HCT116 (cell line): ENCODE measurements at regions not wholly inside any gene's neighbourhood (a gene's known extent, or its start where the extent isn't known, plus 50 kb on each side); places are given as distances from the start of the nearest gene placed in this dataset.

Source experiments
- ATAC-seq: fragments of 200-7000 bp; cut with Tn5 transposase; 2 replicates; pipeline ENCODE4 v1.9.1; 2020; ENCODE audit warnings: mild to moderate bottlenecking, moderate library complexity
- BruUV-seq: library from RNA; stranded (reverse); fragments of 400-500 nt; replicated peaks from 2 replicates; lab custom pipeline; 2021; lab: Mats Ljungman, UMichigan
- CTCF ChIA-PET: fragments of 300-600 bp; sonication (Branson Sonifier 250); formaldehyde crosslinking; loops from one replicate; lab custom pipeline; 2021; ENCODE audit warnings: antibody characterized with exemption; lab: Charles Lee
- POLR2A ChIA-PET: fragments of 300-600, 350-600 bp; sonication (Branson Sonifier 250); formaldehyde crosslinking; loops from one replicate; lab custom pipeline; 2021; ENCODE audit warnings: antibody characterized with exemption; lab: Charles Lee
- RAD21 ChIA-PET, 2 experiments: fragments of 300-600 bp; sonication (Branson Sonifier 250); formaldehyde crosslinking; loops; one replicate each; lab custom pipeline; 2023; ENCODE audit warnings: low total read pairs in 2 of 2; ENCODE audit not compliant: uncharacterized antibody in 2 of 2, unreplicated experiment in 2 of 2, low non-redundant PET in 1 of 2; lab: Charles Lee
- DNase-seq: peaks from one replicate; pipeline ENCODE4 v3.0.0-alpha.2; 2010; ENCODE audit warnings: low read depth, low spot score
- H2AFZ ChIP-seq: fragments of 200-600 bp; shearing (Covaris generic), sonication (generic); 2 replicates; pipeline ENCODE4 v1.6.1; 2017; ENCODE audit warnings: low read depth, mixed run types, mixed read lengths, antibody characterized with exemption, low read length; ENCODE audit not compliant: poor library complexity, severe bottlenecking
- H3K27ac ChIP-seq: 2 replicates; pipeline ENCODE4 v1.5.1; 2012; ENCODE audit warnings: low read depth, low read length
- H3K27me3 ChIP-seq: fragments of 200-600 bp; sonication (generic); 2 replicates; pipeline ENCODE4 v1.6.1; 2016; ENCODE audit warnings: mixed run types, low read length, mixed read lengths; ENCODE audit not compliant: insufficient read depth
- H3K36me3 ChIP-seq, 2 experiments: fragments of 200-500 bp in 1 of 2; fragments of 200-600 bp in 1 of 2; sonication (Bioruptor generic) in 1 of 2; sonication (generic) in 1 of 2; 2 replicates each; pipeline versions ENCODE4 v1.5.1 to v1.6.1; 2014 to 2016; ENCODE audit warnings: low read length in 2 of 2, inconsistent platforms in 1 of 2, mixed read lengths in 1 of 2, mixed run types in 1 of 2; ENCODE audit not compliant: insufficient read depth in 2 of 2, control insufficient read depth in 1 of 2
- H3K4me1 ChIP-seq, 2 experiments: fragments of 200-600 bp in 1 of 2; sonication (generic) in 1 of 2; 2 replicates each; pipeline versions ENCODE4 v1.5.1 to v1.6.1; 2012 to 2017; ENCODE audit warnings: low read length in 2 of 2, inconsistent platforms in 1 of 2, mild to moderate bottlenecking in 1 of 2, mixed read lengths in 1 of 2, mixed run types in 1 of 2, moderate library complexity in 1 of 2; ENCODE audit not compliant: insufficient read depth in 2 of 2, control insufficient read depth in 1 of 2
- H3K4me2 ChIP-seq: fragments of 200-600 bp; sonication (generic); 2 replicates; pipeline ENCODE4 v1.6.1; 2017; ENCODE audit warnings: mixed run types, low read length, mixed read lengths
- H3K4me3 ChIP-seq, 2 experiments: fragments of 200-600 bp in 1 of 2; sonication (generic) in 1 of 2; replicated peaks in 1 of 2; 2 replicates each; pipeline ENCODE4 v1.5.1; 2011 to 2016; ENCODE audit warnings: low read length in 2 of 2, control low read depth in 1 of 2, low read depth in 1 of 2, mild to moderate bottlenecking in 1 of 2, mixed read lengths in 1 of 2, mixed run types in 1 of 2
- H3K79me2 ChIP-seq: fragments of 200-600 bp; sonication (generic); 2 replicates; pipeline ENCODE4 v1.6.1; 2017; ENCODE audit warnings: mild to moderate bottlenecking, mixed run types, low read length, moderate library complexity, mixed read lengths; ENCODE audit not compliant: insufficient read depth
- H3K9ac ChIP-seq: fragments of 200-600 bp; sonication (generic); 2 replicates; pipeline ENCODE4 v1.6.1; 2016; ENCODE audit warnings: low read length, mixed read lengths
- H3K9me2 ChIP-seq: fragments of 200-600 bp; sonication (generic), shearing (Covaris generic); 2 replicates; pipeline ENCODE4 v1.6.1; 2017; ENCODE audit warnings: mixed run types, mild to moderate bottlenecking, moderate library complexity; ENCODE audit not compliant: insufficient read depth
- H3K9me3 ChIP-seq, 2 experiments: fragments of 200-500 bp in 1 of 2; fragments of 200-600 bp in 1 of 2; sonication (Bioruptor generic) in 1 of 2; sonication (generic) in 1 of 2; 2 replicates each; pipeline ENCODE4 v1.6.1; 2014 to 2017; ENCODE audit warnings: low read length in 2 of 2, mixed read lengths in 2 of 2, inconsistent platforms in 1 of 2, low read depth in 1 of 2, mild to moderate bottlenecking in 1 of 2, mixed run types in 1 of 2, moderate library complexity in 1 of 2; ENCODE audit not compliant: control insufficient read depth in 1 of 2, insufficient read depth in 1 of 2
- H4K20me1 ChIP-seq: fragments of 200-600 bp; sonication (generic), shearing (Covaris generic); 2 replicates; pipeline ENCODE4 v1.6.1; 2017; ENCODE audit warnings: mixed run types, mild to moderate bottlenecking, moderate library complexity; ENCODE audit not compliant: insufficient read depth
- CBX3 ChIP-seq: IDR thresholded peaks from 2 replicates; pipeline ENCODE4 v1.6.1; 2012; ENCODE audit warnings: low read depth
- EZH2 ChIP-seq: fragments of 200-600 bp; sonication (generic); IDR thresholded peaks from 2 replicates; pipeline ENCODE4 v1.6.1; 2017; ENCODE audit warnings: antibody characterized with exemption, mixed run types
- FOSL1 ChIP-seq: IDR thresholded peaks from 2 replicates; pipeline ENCODE4 v1.6.1; 2012; ENCODE audit warnings: low read depth
- JUND ChIP-seq: IDR thresholded peaks from 2 replicates; pipeline ENCODE4 v1.6.1; 2012
- POLR2A ChIP-seq: IDR thresholded peaks from 2 replicates; pipeline ENCODE4 v1.7.0; 2011; ENCODE audit warnings: borderline replicate concordance; ENCODE audit not compliant: insufficient read depth, insufficient read length; ENCODE audit errors: extremely low read depth
- POLR2AphosphoS5 ChIP-seq: IDR thresholded peaks from 2 replicates; pipeline ENCODE4 v1.6.1; 2011; ENCODE audit warnings: mild to moderate bottlenecking, low read depth, low read length, moderate library complexity
- SP1 ChIP-seq: IDR thresholded peaks from 2 replicates; pipeline ENCODE4 v1.6.1; 2012; ENCODE audit warnings: low read depth
- SRF ChIP-seq: IDR thresholded peaks from 2 replicates; pipeline ENCODE4 v1.6.1; 2012; ENCODE audit warnings: low read depth
- YY1 ChIP-seq: IDR thresholded peaks from 2 replicates; pipeline ENCODE4 v1.6.1; 2011; ENCODE audit warnings: low read length, low read depth, moderate library complexity, mild to moderate bottlenecking; ENCODE audit not compliant: insufficient replicate concordance; ENCODE audit errors: extremely low read depth
- ZFX ChIP-seq: fragments of 450-650 bp; IDR thresholded peaks from 2 replicates; pipeline ENCODE4 v1.6.1; 2017
- ZNF274 ChIP-seq: fragments of 200-500 bp; sonication (Bioruptor generic); IDR thresholded peaks from 2 replicates; pipeline ENCODE4 v1.6.1; 2014; ENCODE audit warnings: mild to moderate bottlenecking, low read depth, low read length, inconsistent platforms
- intact Hi-C: fragments of 100-400 bp; cut with micrococcal nuclease; formaldehyde crosslinking; loops from 2 replicates; pipeline ENCODE4 v1.10.0; 2022
- TF ChIP-seq, protein P1 (sequence below): IDR thresholded peaks from 2 replicates; pipeline ENCODE4 v1.6.1; 2012
- TF ChIP-seq, protein P2 (sequence below): IDR thresholded peaks from 2 replicates; pipeline ENCODE4 v1.6.1; 2012
- TF ChIP-seq, protein P3 (sequence below): IDR thresholded peaks from 2 replicates; pipeline ENCODE4 v1.6.1; 2012; ENCODE audit warnings: low read depth
- TF ChIP-seq, protein P4 (sequence below), 3 experiments: fragments of 200-600 bp in 1 of 3; sonication (generic) in 1 of 3; IDR thresholded peaks in 2 of 3; conservative IDR thresholded peaks in 1 of 3; 2 replicates each; pipeline ENCODE4 v1.5.1; 2012 to 2017; ENCODE audit warnings: low read depth in 2 of 3, low read length in 2 of 3, antibody characterized with exemption in 1 of 3, borderline replicate concordance in 1 of 3, control low read depth in 1 of 3, mild to moderate bottlenecking in 1 of 3, mixed read lengths in 1 of 3, mixed run types in 1 of 3, moderate library complexity in 1 of 3; ENCODE audit not compliant: insufficient read depth in 1 of 3

DNA sequence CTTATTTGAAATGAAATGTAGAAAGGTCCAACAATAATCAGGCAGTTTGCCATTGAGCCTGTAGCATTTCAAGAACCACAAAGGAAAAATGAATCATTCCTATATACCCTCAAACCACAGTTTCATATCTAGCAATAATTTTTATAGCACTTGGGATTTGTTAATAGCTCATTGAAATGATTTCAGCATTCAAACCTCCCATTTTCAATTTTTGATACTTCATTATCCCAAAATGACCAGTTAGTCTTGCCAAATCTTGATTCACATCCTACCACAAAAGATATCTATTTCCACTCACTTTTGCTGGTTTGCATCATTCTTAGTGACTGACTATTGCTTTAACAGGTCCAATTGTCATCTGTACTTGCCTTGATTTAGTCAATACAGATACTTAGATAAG is 790.1 kb downstream of the TLE1 start:
- no TSS peak for BruUV-seq
- CTCF ChIA-PET, result no interaction called here
- Histone ChIP-seq H3K4me1 (no peaks in the 10 kb centered on the region), H3K9ac (no peak overlapping the region), H3K79me2 (no peaks in the 10 kb centered on the region), H3K4me2 (no peak overlapping the region), H3K4me3 (no peak overlapping the region), H3K9me3 (peaks cover 6% of the 10 kb centered on the region in 2 experiments; a peak in 1 of 4 replicates), H4K20me1 (no peaks in the 10 kb centered on the region), H3K9me2 (no peaks in the 10 kb centered on the region), H3K27ac (no peak overlapping the region), H3K36me3 (no peaks in the 10 kb centered on the region), H2AFZ (no peak overlapping the region), H3K27me3 (no peaks in the 10 kb centered on the region)
- POLR2A ChIA-PET, result no interaction called here
- intact Hi-C loops, result no loop called here
- ATAC-seq (no peak), DNase-seq (no peak)
- TF ChIP-seq, protein P1, sequence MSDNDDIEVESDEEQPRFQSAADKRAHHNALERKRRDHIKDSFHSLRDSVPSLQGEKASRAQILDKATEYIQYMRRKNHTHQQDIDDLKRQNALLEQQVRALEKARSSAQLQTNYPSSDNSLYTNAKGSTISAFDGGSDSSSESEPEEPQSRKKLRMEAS, result no peak
- TF ChIP-seq EZH2, result no peak
- no peak for TF ChIP-seq ZFX
- no peak for TF ChIP-seq FOSL1
- TF ChIP-seq, protein P2, sequence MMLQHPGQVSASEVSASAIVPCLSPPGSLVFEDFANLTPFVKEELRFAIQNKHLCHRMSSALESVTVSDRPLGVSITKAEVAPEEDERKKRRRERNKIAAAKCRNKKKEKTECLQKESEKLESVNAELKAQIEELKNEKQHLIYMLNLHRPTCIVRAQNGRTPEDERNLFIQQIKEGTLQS, result no peak
- TF ChIP-seq JUND, result no peak
- RAD21 ChIA-PET, result no interaction called here

DNA sequence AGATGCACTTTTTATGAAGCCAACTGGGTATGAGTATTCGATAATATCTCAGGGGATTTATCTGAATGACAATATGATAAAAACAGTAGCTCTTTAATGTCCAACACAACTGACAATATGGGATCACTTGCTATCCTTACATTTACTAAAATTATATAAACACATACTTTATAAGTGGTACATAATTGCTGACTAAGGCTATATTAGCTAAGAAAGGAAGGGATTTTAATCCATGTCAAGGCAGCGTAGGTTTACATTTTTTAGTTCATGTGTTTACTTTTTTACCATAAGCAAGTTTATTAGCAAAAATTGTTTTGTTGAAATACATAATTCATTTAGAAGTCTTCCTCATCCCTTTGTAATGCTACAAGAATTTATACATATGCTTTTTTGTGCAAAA is 796.2 kb downstream of the TLE1 start:
- Histone ChIP-seq H3K79me2 (no peaks in the 10 kb centered on the region), H2AFZ (no peak overlapping the region), H3K36me3 (no peaks in the 10 kb centered on the region), H4K20me1 (no peaks in the 10 kb centered on the region), H3K4me3 (no peak overlapping the region), H3K4me2 (no peak overlapping the region), H3K9me3 (peaks cover 6% of the 10 kb centered on the region in 2 experiments; a peak in 2 of 4 replicates), H3K27me3 (no peaks in the 10 kb centered on the region), H3K9me2 (no peaks in the 10 kb centered on the region), H3K27ac (no peak overlapping the region), H3K9ac (no peak overlapping the region), H3K4me1 (no peaks in the 10 kb centered on the region)
- ATAC-seq (no peak), DNase-seq (no peak)
- intact Hi-C loops, result no loop called here
- ChIA-PET CTCF (no interaction called here), RAD21 (no interaction called here), POLR2A (no interaction called here)
- no TSS peak for BruUV-seq
- TF ChIP-seq ZNF274, result no peak
- TF ChIP-seq YY1, result no peak
- TF ChIP-seq FOSL1, result no peak
- no peak for TF ChIP-seq CBX3
- TF ChIP-seq SRF, result no peak
- TF ChIP-seq, protein P3, sequence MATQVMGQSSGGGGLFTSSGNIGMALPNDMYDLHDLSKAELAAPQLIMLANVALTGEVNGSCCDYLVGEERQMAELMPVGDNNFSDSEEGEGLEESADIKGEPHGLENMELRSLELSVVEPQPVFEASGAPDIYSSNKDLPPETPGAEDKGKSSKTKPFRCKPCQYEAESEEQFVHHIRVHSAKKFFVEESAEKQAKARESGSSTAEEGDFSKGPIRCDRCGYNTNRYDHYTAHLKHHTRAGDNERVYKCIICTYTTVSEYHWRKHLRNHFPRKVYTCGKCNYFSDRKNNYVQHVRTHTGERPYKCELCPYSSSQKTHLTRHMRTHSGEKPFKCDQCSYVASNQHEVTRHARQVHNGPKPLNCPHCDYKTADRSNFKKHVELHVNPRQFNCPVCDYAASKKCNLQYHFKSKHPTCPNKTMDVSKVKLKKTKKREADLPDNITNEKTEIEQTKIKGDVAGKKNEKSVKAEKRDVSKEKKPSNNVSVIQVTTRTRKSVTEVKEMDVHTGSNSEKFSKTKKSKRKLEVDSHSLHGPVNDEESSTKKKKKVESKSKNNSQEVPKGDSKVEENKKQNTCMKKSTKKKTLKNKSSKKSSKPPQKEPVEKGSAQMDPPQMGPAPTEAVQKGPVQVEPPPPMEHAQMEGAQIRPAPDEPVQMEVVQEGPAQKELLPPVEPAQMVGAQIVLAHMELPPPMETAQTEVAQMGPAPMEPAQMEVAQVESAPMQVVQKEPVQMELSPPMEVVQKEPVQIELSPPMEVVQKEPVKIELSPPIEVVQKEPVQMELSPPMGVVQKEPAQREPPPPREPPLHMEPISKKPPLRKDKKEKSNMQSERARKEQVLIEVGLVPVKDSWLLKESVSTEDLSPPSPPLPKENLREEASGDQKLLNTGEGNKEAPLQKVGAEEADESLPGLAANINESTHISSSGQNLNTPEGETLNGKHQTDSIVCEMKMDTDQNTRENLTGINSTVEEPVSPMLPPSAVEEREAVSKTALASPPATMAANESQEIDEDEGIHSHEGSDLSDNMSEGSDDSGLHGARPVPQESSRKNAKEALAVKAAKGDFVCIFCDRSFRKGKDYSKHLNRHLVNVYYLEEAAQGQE, result no peak
- TF ChIP-seq ZFX, result no peak
- TF ChIP-seq, protein P4, sequence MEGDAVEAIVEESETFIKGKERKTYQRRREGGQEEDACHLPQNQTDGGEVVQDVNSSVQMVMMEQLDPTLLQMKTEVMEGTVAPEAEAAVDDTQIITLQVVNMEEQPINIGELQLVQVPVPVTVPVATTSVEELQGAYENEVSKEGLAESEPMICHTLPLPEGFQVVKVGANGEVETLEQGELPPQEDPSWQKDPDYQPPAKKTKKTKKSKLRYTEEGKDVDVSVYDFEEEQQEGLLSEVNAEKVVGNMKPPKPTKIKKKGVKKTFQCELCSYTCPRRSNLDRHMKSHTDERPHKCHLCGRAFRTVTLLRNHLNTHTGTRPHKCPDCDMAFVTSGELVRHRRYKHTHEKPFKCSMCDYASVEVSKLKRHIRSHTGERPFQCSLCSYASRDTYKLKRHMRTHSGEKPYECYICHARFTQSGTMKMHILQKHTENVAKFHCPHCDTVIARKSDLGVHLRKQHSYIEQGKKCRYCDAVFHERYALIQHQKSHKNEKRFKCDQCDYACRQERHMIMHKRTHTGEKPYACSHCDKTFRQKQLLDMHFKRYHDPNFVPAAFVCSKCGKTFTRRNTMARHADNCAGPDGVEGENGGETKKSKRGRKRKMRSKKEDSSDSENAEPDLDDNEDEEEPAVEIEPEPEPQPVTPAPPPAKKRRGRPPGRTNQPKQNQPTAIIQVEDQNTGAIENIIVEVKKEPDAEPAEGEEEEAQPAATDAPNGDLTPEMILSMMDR (IDR thresholded peaks at IDR 0.05 in 2 of 3, conservative IDR thresholded peaks at IDR 0.05 in 1 of 3; ENCODE audit: borderline replicate concordance in 1 of 3, insufficient read depth in 1 of 3, low read depth in 2 of 3, low read length in 2 of 3), result no peak
- no peak for TF ChIP-seq POLR2AphosphoS5
- no peak for TF ChIP-seq SP1
- no peak for TF ChIP-seq JUND
- no peak for TF ChIP-seq POLR2A
- TF ChIP-seq, protein P1, result no peak
